Naive thymus-derived CD4-positive, alpha-beta T cell (primary cell): ENCODE measurements at regions not wholly inside any gene's neighbourhood (a gene's known extent, or its start where the extent isn't known, plus 50 kb on each side); places are given as distances from the start of the nearest gene placed in this dataset.
"Not testable (repeated sequence)": the region's sequence is repeated elsewhere in the genome, so short reads cannot be mapped to it uniquely, and the experiment has no call there.

Source experiments
- ATAC-seq: fragments of 150-1000 bp; cut with Tn5 transposase; 2 replicates; pipeline ENCODE4 v1.10.0; 2021; ENCODE audit warnings: mild to moderate bottlenecking, moderate library complexity
- CTCF ChIA-PET: fragments of 350-600 bp; sonication (Branson Sonifier 250); formaldehyde crosslinking; loops from one replicate; lab custom pipeline; 2021; ENCODE audit warnings: antibody characterized with exemption; lab: Charles Lee
- POLR2A ChIA-PET: fragments of 350-600 bp; sonication (Branson Sonifier 250); formaldehyde crosslinking; loops from one replicate; lab custom pipeline; 2021; ENCODE audit warnings: antibody characterized with exemption, inconsistent platforms; lab: Charles Lee
- DNase-seq, 9 donors: peaks; one replicate each; pipeline versions ENCODE4 v3.0.0 to v3.0.0-alpha.2; 2020 to 2022; ENCODE audit warnings: mixed read lengths in 1 of 9
- H3K27ac ChIP-seq: one replicate; pipeline ENCODE4 v1.7.0; 2013; ENCODE audit warnings: mild to moderate bottlenecking, low read depth, low read length, moderate library complexity
- H3K27me3 ChIP-seq, 2 donors: one replicate each; pipeline ENCODE4 v1.7.0; 2013; ENCODE audit warnings: low read length in 2 of 2, mild to moderate bottlenecking in 2 of 2, moderate library complexity in 2 of 2; ENCODE audit not compliant: control insufficient read depth in 2 of 2, insufficient read depth in 2 of 2
- H3K36me3 ChIP-seq, 3 experiments: 1 replicate in 2 of 3; 2 replicates in 1 of 3; pipeline ENCODE4 v1.7.0; 2013; ENCODE audit warnings: low read length in 3 of 3, mild to moderate bottlenecking in 3 of 3, moderate library complexity in 1 of 3; ENCODE audit not compliant: insufficient read depth in 3 of 3, control insufficient read depth in 2 of 3
- H3K4me1 ChIP-seq, 2 donors: one replicate each; pipeline ENCODE4 v1.7.0; 2013; ENCODE audit warnings: low read length in 2 of 2, mild to moderate bottlenecking in 2 of 2, moderate library complexity in 1 of 2; ENCODE audit not compliant: control insufficient read depth in 2 of 2, insufficient read depth in 2 of 2
- H3K4me3 ChIP-seq: 2 replicates; pipeline ENCODE4 v1.7.0; 2013; ENCODE audit warnings: mild to moderate bottlenecking, low read length
- H3K9me3 ChIP-seq, 3 experiments: 1 replicate in 2 of 3; 2 replicates in 1 of 3; pipeline ENCODE4 v1.7.0; 2013; ENCODE audit warnings: low read length in 3 of 3; ENCODE audit not compliant: control insufficient read depth in 2 of 3
- H3K27ac Mint-ChIP-seq, 9 donors: one replicate each; pipeline ENCODE4 v1.8.0; 2020 to 2022; ENCODE audit warnings: mixed read lengths in 9 of 9, mild to moderate bottlenecking in 8 of 9, moderate library complexity in 5 of 9, inconsistent platforms in 2 of 9
- H3K27me3 Mint-ChIP-seq, 5 donors: one replicate each; pipeline ENCODE4 v1.8.0; 2021 to 2022; ENCODE audit warnings: mixed read lengths in 5 of 5, mild to moderate bottlenecking in 1 of 5
- H3K36me3 Mint-ChIP-seq, 5 donors: one replicate each; pipeline ENCODE4 v1.8.0; 2020 to 2022; ENCODE audit warnings: mixed read lengths in 5 of 5, mild to moderate bottlenecking in 3 of 5, inconsistent platforms in 1 of 5
- H3K4me1 Mint-ChIP-seq, 7 donors: one replicate each; pipeline ENCODE4 v1.8.0; 2020 to 2022; ENCODE audit warnings: mixed read lengths in 7 of 7, mild to moderate bottlenecking in 3 of 7, inconsistent platforms in 1 of 7
- H3K4me3 Mint-ChIP-seq, 10 donors: one replicate each; pipeline ENCODE4 v1.8.0; 2020 to 2022; ENCODE audit warnings: mild to moderate bottlenecking in 10 of 10, mixed read lengths in 10 of 10, moderate library complexity in 6 of 10, inconsistent platforms in 2 of 10
- H3K9me3 Mint-ChIP-seq, 11 donors: one replicate each; pipeline ENCODE4 v1.8.0; 2020 to 2022; ENCODE audit warnings: mixed read lengths in 11 of 11, mild to moderate bottlenecking in 4 of 11, inconsistent platforms in 1 of 11, moderate library complexity in 1 of 11
- intact Hi-C, 2 donors: fragments of 100-400 bp; cut with micrococcal nuclease; formaldehyde crosslinking; loops; one replicate each; pipeline ENCODE4 v1.15.1; 2023

DNA sequence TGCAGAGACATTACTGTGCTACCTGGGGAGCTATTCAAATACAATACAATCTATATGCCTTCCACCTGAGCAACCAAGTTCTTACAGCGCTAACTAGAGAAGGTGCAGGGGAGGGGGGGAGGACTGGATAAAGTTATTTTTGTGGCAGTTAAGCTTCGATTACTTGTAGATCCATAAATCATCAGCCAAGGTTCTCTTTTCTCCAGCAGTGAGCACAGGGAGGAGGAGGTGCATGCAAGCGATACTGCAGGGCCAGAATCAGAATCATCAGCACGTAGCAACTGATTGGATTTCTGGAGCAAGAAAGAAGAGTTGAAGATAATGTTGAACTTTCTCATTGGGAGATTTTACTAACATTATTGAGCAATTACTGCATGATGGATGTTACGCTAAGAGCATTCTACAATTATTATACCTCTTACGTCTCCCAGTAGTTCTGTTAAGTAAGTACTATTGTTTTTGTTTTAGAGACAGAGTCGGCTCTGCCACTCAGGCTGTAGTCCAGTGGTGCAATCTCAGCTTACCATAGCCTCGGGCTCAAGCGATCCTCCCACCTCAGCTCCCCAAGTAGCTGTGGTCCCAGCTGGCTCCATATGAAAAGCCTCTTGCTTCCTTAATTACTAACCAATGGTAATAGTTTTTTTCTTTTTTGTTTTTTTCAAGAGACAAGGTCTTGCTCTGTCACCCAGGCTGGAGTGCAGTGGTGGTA lies 74.6 kb upstream of the EEA1 start:
- DNase-seq (no peak), ATAC-seq (no peak)
- ChIA-PET CTCF (interaction anchor here (0.6 to 1.0 kb wide), 2 partner anchors 16 to 17 kb away, joined by 3 read pairs; no protein-coding TSS in a partner anchor), POLR2A (no interaction called here)
- Mint-ChIP-seq H3K4me1 (peaks cover 0 to 7% (median 0%) of the 10 kb centered on the region in 7 donors), H3K36me3 (no peaks in the 10 kb centered on the region), H3K4me3 (no peak overlapping the region), H3K9me3 (no peaks in the 10 kb centered on the region), H3K27ac (no peak overlapping the region), H3K27me3 (no peaks in the 10 kb centered on the region)
- H3K4me3 ChIP-seq = no peak overlapping the region
- intact Hi-C loops = no loop called here
- H3K4me1 ChIP-seq = no peaks in the 10 kb centered on the region
- H3K27ac ChIP-seq = no peak overlapping the region
- H3K9me3 ChIP-seq = no peaks in the 10 kb centered on the region
- H3K36me3 ChIP-seq = no peaks in the 10 kb centered on the region
- no peaks in the 10 kb centered on the region for H3K27me3 ChIP-seq

DNA sequence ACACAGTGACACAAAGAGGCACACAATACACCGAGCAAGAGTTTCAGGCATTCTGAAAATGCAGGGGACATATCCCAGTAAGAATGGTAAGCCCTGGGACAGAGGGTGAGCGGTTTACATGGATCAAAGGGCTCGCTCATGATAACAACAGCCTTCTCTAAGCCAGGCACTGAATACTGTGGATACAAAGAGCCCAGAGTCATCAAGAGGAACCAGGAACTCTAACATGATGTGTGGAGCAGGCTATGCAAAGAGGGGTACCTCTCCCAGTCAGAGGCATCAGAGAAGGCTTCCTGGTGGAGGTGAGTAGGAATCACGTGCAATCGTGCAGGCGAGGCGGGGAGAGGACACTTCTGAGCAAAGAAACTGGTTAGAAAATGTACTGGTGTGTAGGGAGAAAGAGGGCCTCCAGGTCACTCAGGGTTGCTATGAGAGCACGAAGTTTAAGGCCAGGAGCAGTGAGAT lies 76.9 kb upstream of the EEA1 start:
- Mint-ChIP-seq H3K4me1 (peaks cover 0 to 7% (median 0%) of the 10 kb centered on the region in 7 donors), H3K27me3 (no peaks in the 10 kb centered on the region), H3K27ac (no peak overlapping the region), H3K36me3 (no peaks in the 10 kb centered on the region), H3K9me3 (no peaks in the 10 kb centered on the region), H3K4me3 (no peak overlapping the region)
- H3K27me3 ChIP-seq = no peaks in the 10 kb centered on the region
- ChIA-PET POLR2A (no interaction called here), CTCF (no interaction called here)
- H3K4me3 ChIP-seq = no peak overlapping the region
- ATAC-seq = no peak
- intact Hi-C loops = no loop called here
- H3K4me1 ChIP-seq = no peaks in the 10 kb centered on the region
- DNase-seq = no peak
- H3K36me3 ChIP-seq = no peaks in the 10 kb centered on the region
- no peaks in the 10 kb centered on the region for H3K9me3 ChIP-seq
- no peak overlapping the region for H3K27ac ChIP-seq

DNA sequence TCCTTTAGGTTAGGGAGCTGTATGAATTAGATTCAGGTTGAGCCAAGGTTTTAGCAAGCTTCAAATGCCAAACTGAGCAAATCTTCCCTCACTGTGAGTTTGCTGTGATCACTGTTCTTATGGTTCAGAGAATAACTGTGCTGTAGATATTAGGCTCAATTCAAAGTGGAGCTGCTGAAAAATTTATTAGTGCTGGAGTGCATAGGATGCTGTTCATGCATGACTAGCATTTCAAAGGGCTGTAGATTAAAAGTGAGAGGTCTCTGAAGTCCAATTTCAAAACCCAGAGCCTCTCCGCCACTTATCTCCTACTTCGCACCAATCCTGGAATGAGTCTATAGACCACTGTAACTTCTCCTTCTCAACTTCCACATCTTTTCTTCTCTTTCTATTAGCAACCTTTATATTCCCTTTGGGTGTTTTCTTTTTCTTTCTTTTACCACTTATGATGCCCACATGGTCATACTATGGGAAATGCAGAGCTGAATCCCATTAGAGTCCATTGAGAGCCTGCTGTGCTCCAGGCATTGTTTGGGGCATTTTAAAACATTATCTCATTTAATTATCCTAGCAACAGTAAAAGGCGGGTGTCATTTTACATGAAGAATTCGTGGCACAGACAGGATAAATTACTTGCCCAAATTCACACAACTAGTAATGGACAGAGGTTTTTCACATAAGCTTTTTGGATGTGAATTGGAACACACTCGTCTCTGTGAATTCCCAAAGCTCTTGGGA lies 77.5 kb upstream of the EEA1 start:
- no peaks in the 10 kb centered on the region for H3K9me3 ChIP-seq
- DNase-seq (no peak), ATAC-seq (no peak)
- H3K9me3 Mint-ChIP-seq = no peaks in the 10 kb centered on the region
- no peaks in the 10 kb centered on the region for H3K4me1 ChIP-seq
- H3K4me1 Mint-ChIP-seq = peaks cover 0 to 7% (median 0%) of the 10 kb centered on the region in 7 donors
- H3K27ac ChIP-seq = no peak overlapping the region
- H3K27me3 ChIP-seq = no peaks in the 10 kb centered on the region
- H3K4me3 Mint-ChIP-seq = no peak overlapping the region
- no peaks in the 10 kb centered on the region for H3K27me3 Mint-ChIP-seq
- H3K4me3 ChIP-seq = no peak overlapping the region
- no peaks in the 10 kb centered on the region for H3K36me3 ChIP-seq
- ChIA-PET CTCF (no interaction called here), POLR2A (no interaction called here)
- no peaks in the 10 kb centered on the region for H3K36me3 Mint-ChIP-seq
- intact Hi-C loops = no loop called here
- no peak overlapping the region for H3K27ac Mint-ChIP-seq

GRCh38 chr12:93007544-93007943 lies 78.4 kb upstream of the EEA1 start:
- Histone ChIP-seq H3K9me3 (no peaks in the 10 kb centered on the region), H3K27me3 (no peaks in the 10 kb centered on the region), H3K36me3 (no peaks in the 10 kb centered on the region), H3K27ac (no peak overlapping the region), H3K4me3 (no peak overlapping the region), H3K4me1 (no peaks in the 10 kb centered on the region)
- DNase-seq (no peak), ATAC-seq (no peak)
- H3K9me3 Mint-ChIP-seq = no peaks in the 10 kb centered on the region
- intact Hi-C loops = no loop called here
- H3K4me1 Mint-ChIP-seq = peaks cover 0 to 7% (median 0%) of the 10 kb centered on the region in 7 donors
- H3K4me3 Mint-ChIP-seq = no peak overlapping the region
- H3K36me3 Mint-ChIP-seq = no peaks in the 10 kb centered on the region
- no peaks in the 10 kb centered on the region for H3K27me3 Mint-ChIP-seq
- POLR2A ChIA-PET = no interaction called here
- CTCF ChIA-PET = interaction anchor here (1.1 kb wide), 1 partner anchor 11 kb away, joined by 3 read pairs; no protein-coding TSS in a partner anchor
- H3K27ac Mint-ChIP-seq = no peak overlapping the region

DNA sequence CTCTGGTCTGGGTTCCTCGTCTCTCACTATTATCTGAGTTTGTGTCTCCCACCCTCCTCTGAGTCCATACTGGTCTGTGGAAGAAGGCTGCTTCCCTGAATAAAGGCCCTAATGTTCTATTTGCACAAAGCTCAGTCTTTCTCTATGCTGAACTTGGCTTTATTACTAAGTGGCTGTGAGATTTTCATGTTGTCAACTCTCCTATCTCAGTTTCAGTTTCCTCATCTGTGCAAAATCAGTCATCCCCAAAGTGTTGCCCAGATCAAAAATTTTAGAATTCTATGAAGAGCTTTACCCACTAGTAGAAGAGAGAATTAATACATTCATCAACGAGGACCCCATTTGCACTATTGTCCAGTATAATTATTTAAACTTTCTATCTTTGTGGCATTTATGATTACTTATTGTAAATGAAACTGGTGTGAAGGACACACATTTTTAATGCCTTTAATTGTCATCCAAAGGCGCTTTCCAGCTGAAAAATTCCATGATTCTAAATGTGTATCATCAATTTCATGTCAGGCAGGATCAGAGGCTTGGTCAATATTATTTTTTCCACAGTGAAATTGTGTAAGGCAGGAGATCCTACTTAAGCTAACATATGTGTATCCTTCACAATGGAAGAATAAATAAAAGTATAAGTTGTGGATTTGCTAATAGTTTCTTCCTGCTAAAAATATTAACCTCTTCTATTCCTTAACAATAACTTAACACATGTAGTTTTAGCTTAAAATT lies 79.1 kb upstream of the EEA1 start:
- Mint-ChIP-seq H3K36me3 (no peaks in the 10 kb centered on the region), H3K27ac (no peak overlapping the region), H3K9me3 (no peaks in the 10 kb centered on the region), H3K4me3 (no peak overlapping the region), H3K27me3 (no peaks in the 10 kb centered on the region), H3K4me1 (peaks cover 0 to 7% (median 0%) of the 10 kb centered on the region in 7 donors)
- ChIA-PET POLR2A (no interaction called here), CTCF (interaction anchor here (1.1 kb wide), 1 partner anchor 10 kb away, joined by 3 read pairs; no protein-coding TSS in a partner anchor)
- H3K4me3 ChIP-seq = no peak overlapping the region
- no peaks in the 10 kb centered on the region for H3K4me1 ChIP-seq
- H3K9me3 ChIP-seq = no peaks in the 10 kb centered on the region
- DNase-seq (no peak), ATAC-seq (no peak)
- no peaks in the 10 kb centered on the region for H3K36me3 ChIP-seq
- no peaks in the 10 kb centered on the region for H3K27me3 ChIP-seq
- H3K27ac ChIP-seq = no peak overlapping the region
- intact Hi-C loops = no loop called here

GRCh38 chr12:93008880-93009279 lies 79.8 kb upstream of the EEA1 start:
- H3K4me3 ChIP-seq, ATAC-seq, H3K36me3 ChIP-seq, H3K9me3 ChIP-seq, H3K4me1 Mint-ChIP-seq, H3K36me3 Mint-ChIP-seq, H3K27ac Mint-ChIP-seq, H3K9me3 Mint-ChIP-seq, POLR2A ChIA-PET, H3K4me1 ChIP-seq, H3K27me3 Mint-ChIP-seq, H3K27ac ChIP-seq, H3K4me3 Mint-ChIP-seq, H3K27me3 ChIP-seq, intact Hi-C loops, DNase-seq: not testable (repeated sequence)
- CTCF ChIA-PET = interaction anchor here (1.1 kb wide), 1 partner anchor 10 kb away, joined by 3 read pairs; no protein-coding TSS in a partner anchor
